Liver (tissue), 3 donors: ENCODE measurements at regions not wholly inside any gene's neighbourhood (a gene's known extent, or its start where the extent isn't known, plus 50 kb on each side); places are given as distances from the start of the nearest gene placed in this dataset.

Source experiments
- EGR1 ChIP-seq, 2 donors: IDR thresholded peaks; 2 replicates each; pipeline ENCODE4 v1.6.1; 2016 to 2018; ENCODE audit warnings: antibody characterized with exemption in 2 of 2, low read depth in 2 of 2
- FOXA1 ChIP-seq: IDR thresholded peaks from 2 replicates; pipeline ENCODE4 v1.6.1; 2016; ENCODE audit warnings: antibody characterized with exemption
- JUND ChIP-seq, 2 donors: IDR thresholded peaks; 2 replicates each; pipeline ENCODE4 v1.6.1; 2016; ENCODE audit warnings: antibody characterized with exemption in 2 of 2
- MAX ChIP-seq: IDR thresholded peaks from 2 replicates; pipeline ENCODE4 v1.6.1; 2016; ENCODE audit warnings: antibody characterized with exemption
- NR2F2 ChIP-seq: IDR thresholded peaks from 2 replicates; pipeline ENCODE4 v1.6.1; 2016; ENCODE audit warnings: antibody characterized with exemption
- RAD21 ChIP-seq, 2 donors: IDR thresholded peaks; 2 replicates each; pipeline ENCODE4 v1.6.1; 2016; ENCODE audit warnings: antibody characterized with exemption in 2 of 2, mild to moderate bottlenecking in 2 of 2
- REST ChIP-seq: IDR thresholded peaks from 2 replicates; pipeline ENCODE4 v1.6.1; 2016; ENCODE audit warnings: antibody characterized with exemption, mild to moderate bottlenecking
- SP1 ChIP-seq: IDR thresholded peaks from 2 replicates; pipeline ENCODE4 v1.6.1; 2018; ENCODE audit warnings: antibody characterized with exemption, mild to moderate bottlenecking
- YY1 ChIP-seq: IDR thresholded peaks from 2 replicates; pipeline ENCODE4 v1.6.1; 2016; ENCODE audit warnings: antibody characterized with exemption, mild to moderate bottlenecking
- TF ChIP-seq, protein P1 (sequence below): fragments of 150-350 bp; IDR thresholded peaks from 2 replicates; pipeline ENCODE4 v1.5.1; 2017; ENCODE audit warnings: improper control_type of control experiment, low read depth, low read length; ENCODE audit not compliant: missing input control
- TF ChIP-seq, protein P2 (sequence below): IDR thresholded peaks from 2 replicates; pipeline ENCODE4 v1.6.1; 2016; ENCODE audit warnings: antibody characterized with exemption
- donor health status: healthy.
- donor health status: healthy.

DNA sequence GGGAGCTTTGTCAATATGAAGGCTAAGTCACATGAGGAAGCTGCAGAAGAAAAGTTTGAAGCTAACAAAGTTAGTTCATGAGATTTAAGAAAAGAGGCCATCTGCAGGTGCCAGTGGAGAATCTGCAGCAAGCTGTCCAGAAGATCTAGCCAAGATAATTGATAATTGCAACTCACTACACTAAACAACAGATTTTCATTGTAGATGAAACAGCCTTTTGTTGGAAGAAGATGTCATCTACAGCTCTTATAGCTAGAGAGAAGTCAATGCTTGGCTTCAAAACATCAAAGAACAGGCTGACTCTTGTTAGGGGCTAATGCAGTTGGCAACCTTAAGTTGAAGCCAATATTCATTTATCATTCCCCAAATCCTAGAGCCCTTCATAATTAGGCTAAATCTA lies 83.7 kb downstream of the RIN2 start:
- TF ChIP-seq, protein P1, sequence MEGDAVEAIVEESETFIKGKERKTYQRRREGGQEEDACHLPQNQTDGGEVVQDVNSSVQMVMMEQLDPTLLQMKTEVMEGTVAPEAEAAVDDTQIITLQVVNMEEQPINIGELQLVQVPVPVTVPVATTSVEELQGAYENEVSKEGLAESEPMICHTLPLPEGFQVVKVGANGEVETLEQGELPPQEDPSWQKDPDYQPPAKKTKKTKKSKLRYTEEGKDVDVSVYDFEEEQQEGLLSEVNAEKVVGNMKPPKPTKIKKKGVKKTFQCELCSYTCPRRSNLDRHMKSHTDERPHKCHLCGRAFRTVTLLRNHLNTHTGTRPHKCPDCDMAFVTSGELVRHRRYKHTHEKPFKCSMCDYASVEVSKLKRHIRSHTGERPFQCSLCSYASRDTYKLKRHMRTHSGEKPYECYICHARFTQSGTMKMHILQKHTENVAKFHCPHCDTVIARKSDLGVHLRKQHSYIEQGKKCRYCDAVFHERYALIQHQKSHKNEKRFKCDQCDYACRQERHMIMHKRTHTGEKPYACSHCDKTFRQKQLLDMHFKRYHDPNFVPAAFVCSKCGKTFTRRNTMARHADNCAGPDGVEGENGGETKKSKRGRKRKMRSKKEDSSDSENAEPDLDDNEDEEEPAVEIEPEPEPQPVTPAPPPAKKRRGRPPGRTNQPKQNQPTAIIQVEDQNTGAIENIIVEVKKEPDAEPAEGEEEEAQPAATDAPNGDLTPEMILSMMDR: no peak
- TF ChIP-seq, protein P2, sequence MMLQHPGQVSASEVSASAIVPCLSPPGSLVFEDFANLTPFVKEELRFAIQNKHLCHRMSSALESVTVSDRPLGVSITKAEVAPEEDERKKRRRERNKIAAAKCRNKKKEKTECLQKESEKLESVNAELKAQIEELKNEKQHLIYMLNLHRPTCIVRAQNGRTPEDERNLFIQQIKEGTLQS: no peak
- TF ChIP-seq SP1 (no peak), FOXA1 (no peak), MAX (no peak), RAD21 (IDR thresholded peaks at IDR 0.05) (no peak), YY1 (no peak), REST (no peak), JUND (IDR thresholded peaks at IDR 0.05) (no peak), EGR1 (IDR thresholded peaks at IDR 0.05; ENCODE audit: low read depth in 2 of 2) (no peak), NR2F2 (no peak)
